HEK293T (cell line): ENCODE measurements at regions not wholly inside any gene's neighbourhood (a gene's known extent, or its start where the extent isn't known, plus 50 kb on each side); places are given as distances from the start of the nearest gene placed in this dataset.

Experiments
- ARNT ChIP-seq: fragments of 450-650 bp; IDR thresholded peaks from 2 replicates; pipeline ENCODE4 v1.6.1; 2017; ENCODE audit warnings: mild to moderate bottlenecking
- BHLHE40 ChIP-seq: fragments of 450-650 bp; IDR thresholded peaks from 2 replicates; pipeline ENCODE4 v1.6.1; 2016; ENCODE audit warnings: mild to moderate bottlenecking, moderate library complexity, borderline replicate concordance
- ELF4 ChIP-seq: fragments of 450-650 bp; IDR thresholded peaks from 2 replicates; pipeline ENCODE4 v1.6.1; 2017; ENCODE audit warnings: antibody characterized with exemption
- FOXA1 ChIP-seq: fragments of 450-650 bp; IDR thresholded peaks from 2 replicates; pipeline ENCODE4 v1.6.1; 2016; ENCODE audit warnings: mild to moderate bottlenecking
- FOXK2 ChIP-seq: fragments of 450-650 bp; IDR thresholded peaks from 2 replicates; pipeline ENCODE4 v1.6.1; 2016; ENCODE audit warnings: mild to moderate bottlenecking
- FOXM1 ChIP-seq: fragments of 450-650 bp; IDR thresholded peaks from 2 replicates; pipeline ENCODE4 v1.6.1; 2017; ENCODE audit warnings: mild to moderate bottlenecking, borderline replicate concordance
- SP1 ChIP-seq: fragments of 450-650 bp; IDR thresholded peaks from 2 replicates; pipeline ENCODE4 v1.6.1; 2017
- TARDBP ChIP-seq: fragments of 450-650 bp; IDR thresholded peaks from 2 replicates; pipeline ENCODE4 v1.6.1; 2016
- ZNF384 ChIP-seq: fragments of 450-650 bp; IDR thresholded peaks from 2 replicates; pipeline ENCODE4 v1.6.1; 2016

GRCh38 chr4:179040259-179040658 is 1598.0 kb upstream of the AGA start:
- TF ChIP-seq ZNF384, result no peak
- no peak for TF ChIP-seq FOXK2
- no peak for TF ChIP-seq FOXM1
- TF ChIP-seq TARDBP, result no peak
- no peak for TF ChIP-seq SP1
- no peak for TF ChIP-seq ELF4
- TF ChIP-seq BHLHE40, result no peak
- TF ChIP-seq ARNT, result no peak
- TF ChIP-seq FOXA1, result no peak
